Hematopoietic multipotent progenitor cell treated with erythropoietin and hydrocortisone succinate and interleukin-3 and kit ligand, for 6 days (in vitro differentiated cells): ENCODE measurements at regions not wholly inside any gene's neighbourhood (a gene's known extent, or its start where the extent isn't known, plus 50 kb on each side); places are given as distances from the start of the nearest gene placed in this dataset.

ENCODE experiments used
- DNase-seq: peaks from one replicate; pipeline ENCODE4 v3.0.0-alpha.2; 2015

DNA sequence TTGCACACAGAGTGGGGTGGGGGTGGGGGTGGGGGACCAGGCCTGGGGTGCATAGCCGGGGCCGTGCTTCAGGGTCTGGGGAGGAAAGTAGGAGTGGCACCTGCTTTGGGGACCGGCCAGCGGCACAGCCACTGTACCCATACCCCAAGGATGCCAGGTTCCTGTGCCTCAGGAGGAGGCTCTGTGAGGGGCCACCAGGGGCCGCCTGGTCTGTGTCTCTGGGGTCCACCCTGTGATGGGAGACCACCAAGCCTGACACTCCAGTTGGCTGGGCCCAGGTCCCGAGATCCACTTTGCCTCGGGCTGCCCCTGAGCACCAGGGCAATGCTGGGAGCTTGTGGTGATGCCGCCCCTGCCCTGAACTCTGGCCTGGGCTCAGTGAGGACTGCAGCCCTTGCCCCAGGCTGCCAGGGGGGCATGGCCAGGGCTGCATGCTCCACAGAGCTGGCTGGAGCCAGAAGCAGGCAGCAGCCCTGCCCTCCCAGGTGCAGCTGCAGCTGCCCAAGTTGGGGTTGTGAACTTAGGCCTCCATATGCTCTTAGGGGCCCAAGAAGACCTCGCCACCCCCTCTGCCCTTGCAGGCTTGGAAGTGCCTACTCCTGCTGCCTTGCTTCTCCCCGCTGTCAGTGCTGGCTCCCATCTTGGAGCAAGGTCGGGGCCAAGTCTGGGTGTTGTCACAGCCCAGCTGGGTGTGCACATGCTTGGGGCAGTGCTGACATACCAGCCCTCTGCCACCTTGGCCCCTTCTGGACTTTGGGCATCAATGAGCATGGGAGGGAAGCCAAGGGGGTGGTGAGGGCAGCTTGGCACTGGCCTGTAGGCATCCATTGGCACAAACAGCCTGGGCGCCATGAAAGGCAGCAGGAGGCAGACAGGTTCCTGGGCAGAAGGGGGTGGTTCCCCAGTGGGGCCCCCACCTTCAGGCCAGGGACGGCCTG is 123.3 kb upstream of the THY1 start:
- no peak for DNase-seq

DNA sequence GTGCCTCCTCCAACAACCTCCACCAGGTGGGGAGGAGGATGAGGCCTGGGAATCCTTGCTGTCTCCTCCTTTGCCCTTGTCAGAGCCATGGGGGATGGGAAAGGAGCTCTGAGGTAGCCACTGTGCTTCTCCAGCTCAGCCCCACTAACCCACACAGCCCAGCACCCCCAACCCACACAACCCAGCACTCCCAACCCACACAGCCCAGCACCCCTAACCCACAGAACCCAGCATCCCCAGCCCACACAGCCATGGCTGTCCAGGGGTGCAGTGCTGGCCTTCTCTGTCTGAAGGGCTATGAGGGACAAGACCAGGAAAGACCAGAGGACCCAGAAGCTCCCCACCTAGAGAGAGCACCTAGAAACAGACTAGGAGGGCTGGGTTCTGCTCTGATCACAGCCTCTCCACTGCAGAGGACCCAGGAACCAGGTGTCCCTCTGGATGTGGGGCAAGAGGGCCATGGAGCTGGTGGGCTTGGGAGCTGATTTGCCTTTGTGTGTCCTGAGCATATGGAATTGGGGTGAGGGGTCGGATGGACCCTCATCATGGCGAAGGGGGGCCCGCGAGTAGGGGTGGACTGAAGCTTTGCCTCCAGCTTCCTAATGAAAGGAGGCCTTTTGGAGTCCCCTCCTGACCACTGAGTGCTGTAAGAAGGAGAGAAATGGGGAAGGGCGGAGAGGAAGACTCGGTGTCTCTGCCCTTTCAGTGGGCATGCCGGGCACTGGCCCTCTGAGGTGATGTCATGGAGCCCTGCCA is 117.6 kb upstream of the THY1 start:
- DNase-seq = no peak

DNA sequence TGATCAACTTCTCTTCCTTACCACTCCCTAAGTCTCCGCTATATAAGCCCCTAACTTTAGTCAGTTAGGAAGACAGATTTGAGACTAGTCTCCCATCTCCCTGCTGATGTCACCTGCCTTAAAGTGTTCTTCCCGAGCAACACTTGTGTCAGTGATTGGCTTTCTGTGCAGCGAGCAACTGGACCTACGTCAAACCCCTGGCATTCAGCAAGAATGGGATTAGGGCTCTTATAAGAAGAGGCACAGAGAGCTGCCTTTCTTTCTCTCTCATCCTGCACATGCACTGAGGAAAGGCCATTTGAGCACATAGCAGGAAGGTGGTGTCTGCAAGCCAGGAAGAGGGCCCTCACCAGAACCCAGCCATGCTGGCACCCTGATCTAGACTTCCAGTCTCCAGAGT is 116.6 kb upstream of the THY1 start:
- DNase-seq = no peak

DNA sequence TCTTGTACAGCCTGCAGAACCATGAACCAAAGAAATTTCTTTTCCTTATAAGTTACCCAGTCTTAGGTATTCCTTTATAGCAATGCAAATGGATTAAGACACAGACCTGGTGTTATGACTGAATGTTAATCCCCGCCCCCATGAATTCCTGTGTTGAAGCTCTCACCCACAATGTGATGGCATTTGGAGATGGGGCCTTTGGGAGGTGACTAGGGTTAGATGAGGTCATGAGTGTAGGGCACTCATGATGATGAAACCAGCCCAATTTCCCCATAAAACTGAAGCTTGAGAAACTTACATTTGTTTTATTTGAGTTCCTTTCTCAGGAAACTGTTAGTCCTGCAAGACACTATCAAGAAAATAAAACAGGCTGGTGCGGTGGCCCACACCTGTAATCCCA is 115.8 kb upstream of the THY1 start:
- DNase-seq = peak; percentile 63

DNA sequence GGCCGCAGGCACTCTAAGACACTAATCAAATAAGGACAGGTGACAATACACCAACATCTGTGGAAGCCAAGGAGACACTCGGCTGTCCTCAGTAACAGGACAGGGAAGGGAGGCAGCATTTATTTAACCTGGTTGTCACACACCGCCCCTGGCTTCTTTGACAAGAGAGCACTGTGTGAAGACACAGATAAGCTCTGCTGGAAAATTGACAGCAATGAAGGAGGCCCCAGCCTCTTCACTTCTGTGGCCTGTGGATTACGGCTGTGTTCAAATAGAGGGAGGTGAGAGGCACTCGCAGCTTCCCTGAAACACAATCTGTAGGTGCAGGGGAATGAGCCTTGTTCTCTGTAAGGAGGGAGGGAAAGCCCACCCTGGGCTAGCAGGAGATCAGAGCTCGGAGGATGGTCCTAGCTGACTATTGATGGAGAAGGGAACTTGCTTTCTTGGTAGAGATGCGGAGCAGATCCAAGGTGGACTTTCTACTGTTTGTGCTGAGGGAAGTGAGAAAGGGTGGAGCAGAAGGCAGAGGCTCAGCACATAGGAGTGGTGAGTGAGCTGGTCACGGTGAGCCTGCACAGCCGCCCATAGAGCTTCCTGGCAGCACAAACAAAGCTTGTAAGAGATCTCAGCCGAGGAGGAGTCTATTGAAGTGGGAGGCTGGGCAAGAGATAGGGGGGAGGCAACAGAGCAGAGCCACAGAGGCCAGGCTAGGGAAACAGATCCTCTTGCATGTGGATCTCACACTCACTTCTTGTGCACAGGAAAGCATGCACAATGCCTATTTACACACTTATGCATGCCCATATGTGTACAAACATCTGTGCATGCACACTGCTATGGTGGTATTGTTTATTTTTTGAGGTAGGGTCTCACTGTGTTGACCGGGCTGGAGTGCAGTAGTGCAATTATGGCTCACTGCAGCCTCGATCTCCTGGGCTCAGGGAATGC is 114.6 kb upstream of the THY1 start:
- DNase-seq = peak; percentile 61

GRCh38 chr11:119536801-119537200 is 113.8 kb upstream of the THY1 start:
- no peak for DNase-seq

DNA sequence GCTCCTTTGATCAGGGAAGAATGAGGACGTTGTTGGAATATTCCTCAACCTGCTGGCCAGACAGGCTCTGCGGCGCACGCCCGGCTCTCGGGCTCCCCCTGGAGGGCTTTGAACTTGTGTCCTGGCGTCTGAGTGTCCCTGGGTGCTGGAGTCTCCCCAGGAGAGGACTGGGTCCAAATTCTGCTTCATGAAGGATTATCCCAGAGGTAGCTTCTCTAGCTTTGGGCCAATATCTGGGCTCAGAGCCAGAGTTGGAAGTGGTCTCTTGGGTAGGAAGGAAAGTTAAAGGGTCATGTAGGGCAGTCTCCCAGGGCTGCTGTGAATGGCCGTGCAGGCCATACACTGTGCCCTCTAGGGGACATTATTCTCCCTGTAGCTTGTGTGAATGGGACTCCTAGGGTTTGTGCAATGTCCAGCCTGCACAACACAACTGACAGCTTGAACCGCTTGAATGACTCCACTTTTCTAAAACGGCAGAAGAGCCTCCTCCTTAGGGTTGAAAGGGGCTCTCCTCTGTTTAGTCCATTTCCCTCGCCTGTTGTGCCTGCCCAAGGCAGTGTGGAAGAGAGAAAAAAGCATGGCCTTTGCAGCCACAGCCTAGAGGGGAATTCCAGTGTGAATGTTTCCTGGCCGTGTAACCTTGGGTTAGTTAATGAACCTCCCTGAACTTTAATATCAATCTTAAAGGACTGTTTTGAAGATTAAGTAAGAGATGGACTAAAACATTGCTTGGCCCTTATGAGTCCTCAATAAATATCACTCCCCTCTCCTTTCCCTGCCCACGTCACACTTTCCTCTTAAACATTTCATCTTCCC is 111.2 kb upstream of the THY1 start:
- peak; percentile 80 for DNase-seq

DNA sequence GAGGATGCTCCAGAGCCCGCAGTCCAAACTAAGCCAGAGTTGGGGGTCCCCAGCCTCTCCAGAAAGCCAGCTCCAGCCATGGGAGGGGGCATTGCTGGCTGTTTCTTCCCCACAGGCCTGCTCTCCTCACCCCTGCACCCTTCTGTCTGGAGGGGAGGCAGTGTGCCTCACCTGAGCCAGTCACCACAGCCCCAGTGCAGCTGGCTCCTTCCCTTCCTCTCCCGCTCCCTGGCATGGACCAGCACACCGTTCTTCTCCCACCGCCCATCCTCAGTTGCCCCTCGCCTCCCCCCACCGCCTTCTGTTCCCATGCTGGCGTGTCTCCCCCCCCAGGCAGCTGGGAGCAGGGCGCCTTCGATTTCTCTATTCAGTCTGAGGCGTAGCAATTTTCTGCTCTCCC is 110.5 kb upstream of the THY1 start:
- no peak for DNase-seq

DNA sequence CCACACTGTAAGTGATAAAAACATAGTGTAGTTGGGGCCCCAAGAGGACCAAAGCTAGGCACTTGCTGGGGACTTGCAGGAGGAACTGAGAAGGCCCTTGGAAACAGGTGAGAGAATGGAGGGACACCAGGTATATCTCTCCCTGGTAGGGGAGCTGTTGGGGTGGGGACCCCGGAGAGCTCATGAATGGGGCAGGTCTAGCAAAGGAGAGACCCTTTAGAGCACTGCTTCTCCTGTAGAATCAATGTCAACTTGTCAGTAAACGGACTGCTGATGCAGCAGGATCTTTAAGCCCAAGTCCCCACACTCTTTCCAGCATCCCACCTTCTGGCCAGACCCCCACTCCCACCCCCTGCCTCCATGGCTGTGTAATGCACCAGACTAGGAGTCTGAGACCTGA is 109.6 kb upstream of the THY1 start:
- DNase-seq = no peak

- DNase-seq = no peak
Observed at GRCh38 chr11:119531623-119532022, 108.7 kb upstream of the THY1 start.

DNA sequence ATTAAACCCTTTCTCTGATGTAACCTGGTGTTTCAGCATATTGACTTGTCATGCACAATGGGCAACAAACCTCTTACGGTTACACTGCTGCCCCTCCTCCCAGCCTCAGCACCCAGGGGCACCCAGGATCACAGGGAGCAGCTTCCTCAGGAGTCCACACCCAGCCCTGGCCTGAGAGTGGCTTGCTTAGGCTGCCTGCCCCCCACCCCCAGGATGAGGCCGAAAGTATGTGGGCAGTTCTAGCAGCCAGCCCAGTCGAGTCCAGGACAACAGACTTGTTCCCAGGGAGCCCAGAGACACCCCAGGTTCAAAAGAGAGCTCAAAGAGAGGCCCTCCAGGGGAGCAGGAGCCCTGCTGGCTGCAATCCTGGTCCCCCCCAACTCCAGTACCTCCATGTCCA is 108.1 kb upstream of the THY1 start:
- no peak for DNase-seq

DNA sequence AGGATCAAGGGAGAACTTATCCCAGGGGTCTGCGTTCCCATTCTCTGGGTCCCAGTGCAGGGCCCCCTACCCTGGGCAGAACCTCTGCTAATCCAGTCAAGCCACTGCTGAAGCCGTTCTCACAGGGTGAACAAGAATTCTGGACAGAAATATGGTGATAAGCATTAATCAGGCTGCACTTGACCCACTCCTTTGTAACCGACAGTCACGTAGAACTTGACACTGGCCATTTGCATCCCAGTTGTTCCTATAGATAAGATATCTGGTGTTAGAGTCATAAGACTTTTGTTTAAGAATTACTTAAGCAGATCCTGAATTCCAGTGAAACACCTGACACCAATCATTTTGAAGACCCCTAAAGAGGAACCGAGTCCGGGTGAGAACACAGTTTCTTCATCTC is 107.5 kb upstream of the THY1 start:
- no peak for DNase-seq

DNA sequence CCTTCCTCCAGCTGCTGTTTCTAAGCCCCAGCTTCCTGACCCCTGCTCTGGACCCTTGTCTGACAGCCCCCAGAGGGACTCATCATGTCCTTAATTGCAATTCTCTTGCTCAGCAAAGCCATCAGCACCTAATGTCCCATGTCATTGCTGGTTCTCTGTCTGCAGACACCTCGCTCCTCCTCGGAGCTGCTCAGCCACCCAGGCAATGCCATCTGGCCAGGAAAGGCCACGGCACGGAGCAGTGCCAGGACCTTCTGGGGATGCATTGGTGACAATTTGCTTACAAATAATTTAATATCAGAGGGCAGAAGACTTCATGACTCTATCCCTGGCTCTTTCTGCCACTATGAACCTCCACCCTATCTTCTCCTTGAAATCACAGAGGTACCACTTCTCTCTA is 107.0 kb upstream of the THY1 start:
- no peak for DNase-seq

DNA sequence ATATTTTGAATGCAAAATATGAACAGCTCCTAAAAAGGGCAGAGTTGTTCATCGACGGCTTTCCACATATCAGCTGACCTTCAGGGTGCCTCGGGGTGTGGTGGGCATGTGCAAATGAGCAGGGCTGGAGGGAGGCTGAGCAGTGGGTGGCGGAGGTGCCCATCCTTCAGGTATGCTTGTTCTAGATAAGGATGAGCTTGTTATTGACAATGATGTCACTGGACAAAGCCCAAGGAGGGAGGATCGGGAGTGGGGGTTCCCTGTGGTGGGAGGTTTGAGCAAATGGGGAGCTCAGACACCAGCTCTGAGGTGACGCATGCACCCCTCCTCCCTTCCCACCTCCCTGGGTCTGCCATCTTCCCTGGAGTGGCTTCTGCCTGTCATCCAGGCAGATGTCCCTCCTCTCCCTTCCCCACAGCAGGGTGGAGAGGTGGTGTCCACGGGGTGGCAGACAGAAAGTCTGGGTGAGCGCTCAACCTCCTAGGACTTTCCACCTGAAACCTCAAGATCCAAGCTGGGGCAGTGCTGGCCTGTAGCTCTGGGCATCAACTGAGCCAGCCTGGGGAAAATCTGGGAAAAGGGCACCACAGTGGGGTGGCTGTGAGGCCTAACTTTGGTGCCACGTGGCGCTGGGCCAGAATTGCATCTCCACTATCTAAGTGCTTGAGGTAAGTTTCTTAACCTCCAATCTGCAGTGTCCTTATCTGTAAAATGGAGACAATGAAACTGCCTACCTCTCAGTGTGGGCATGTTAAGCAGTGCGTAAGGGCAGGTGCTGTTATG is 106.3 kb upstream of the THY1 start:
- DNase-seq = no peak

- no peak for DNase-seq
Observed at GRCh38 chr11:119525867-119526196, 102.9 kb upstream of the THY1 start.

DNA sequence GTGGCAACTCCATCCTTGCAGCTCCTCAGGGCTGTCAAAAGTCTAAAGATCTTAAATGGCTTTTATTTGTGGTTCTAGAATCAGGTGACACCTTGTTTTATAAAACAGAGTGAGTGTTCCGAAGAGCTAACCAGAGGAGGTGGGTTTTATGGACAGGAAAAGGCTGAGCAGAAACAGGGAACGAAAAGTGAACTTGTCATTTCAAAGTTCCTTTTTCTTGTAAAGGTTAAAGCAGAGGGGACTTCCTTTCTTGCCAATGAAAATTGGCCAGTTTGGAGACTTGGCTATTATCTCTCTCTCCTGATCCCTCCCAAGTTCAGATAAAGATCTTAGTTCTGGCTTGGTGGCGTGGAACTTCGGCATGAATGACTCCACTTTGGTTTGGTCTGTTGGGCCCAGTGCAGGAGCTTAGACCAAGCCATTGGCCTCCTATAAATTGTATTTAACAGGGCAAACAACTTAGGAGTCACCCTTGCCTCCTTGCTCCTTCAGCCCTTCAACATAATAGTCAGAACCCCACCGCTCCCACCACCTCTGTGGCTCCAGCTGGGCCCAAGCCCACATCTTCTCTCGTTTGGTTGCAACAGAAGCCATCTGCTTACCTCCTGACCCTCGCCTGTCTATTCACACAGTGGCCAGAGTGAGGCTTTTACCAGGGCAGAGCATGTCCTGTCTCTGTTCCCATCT is 102.4 kb upstream of the THY1 start:
- DNase-seq = peak; percentile 14

GRCh38 chr11:119523539-119524157 is 100.7 kb upstream of the THY1 start:
- no peak for DNase-seq

GRCh38 chr11:119522609-119523008 is 99.6 kb upstream of the THY1 start:
- DNase-seq = no peak

GRCh38 chr11:119521551-119521950 is 98.6 kb upstream of the THY1 start:
- no peak for DNase-seq

GRCh38 chr11:119520966-119521365 is 98.0 kb upstream of the THY1 start:
- no peak for DNase-seq
